Skeletal muscle tissue (tissue), 3 donors: ENCODE measurements at regions not wholly inside any gene's neighbourhood (a gene's known extent, or its start where the extent isn't known, plus 50 kb on each side); places are given as distances from the start of the nearest gene placed in this dataset.

Experiments
- H3K27ac ChIP-seq: one replicate; pipeline ENCODE4 v1.7.0; 2013; ENCODE audit warnings: mild to moderate bottlenecking, low read depth, low read length, inconsistent platforms
- H3K27me3 ChIP-seq, 3 donors: one replicate each; pipeline ENCODE4 v1.7.0; 2013; ENCODE audit warnings: low read length in 3 of 3; ENCODE audit not compliant: control insufficient read depth in 3 of 3, insufficient read depth in 3 of 3
- H3K36me3 ChIP-seq, 3 donors: one replicate each; pipeline ENCODE4 v1.7.0; 2013; ENCODE audit warnings: low read length in 3 of 3; ENCODE audit not compliant: control insufficient read depth in 3 of 3, insufficient read depth in 3 of 3
- H3K4me1 ChIP-seq, 3 donors: one replicate each; pipeline ENCODE4 v1.7.0; 2013; ENCODE audit warnings: low read length in 3 of 3, mild to moderate bottlenecking in 3 of 3; ENCODE audit not compliant: control insufficient read depth in 3 of 3, insufficient read depth in 3 of 3
- H3K4me3 ChIP-seq, 3 donors: one replicate each; pipeline ENCODE4 v1.7.0; 2013; ENCODE audit warnings: low read length in 3 of 3
- H3K9ac ChIP-seq, 3 donors: one replicate each; pipeline ENCODE4 v1.7.0; 2013; ENCODE audit warnings: low read length in 3 of 3, mild to moderate bottlenecking in 3 of 3, moderate library complexity in 2 of 3, low read depth in 1 of 3
- H3K9me3 ChIP-seq, 3 donors: one replicate each; pipeline ENCODE4 v1.7.0; 2013; ENCODE audit warnings: low read length in 3 of 3; ENCODE audit not compliant: control insufficient read depth in 3 of 3
- donor health status: Osteomylitis.

DNA sequence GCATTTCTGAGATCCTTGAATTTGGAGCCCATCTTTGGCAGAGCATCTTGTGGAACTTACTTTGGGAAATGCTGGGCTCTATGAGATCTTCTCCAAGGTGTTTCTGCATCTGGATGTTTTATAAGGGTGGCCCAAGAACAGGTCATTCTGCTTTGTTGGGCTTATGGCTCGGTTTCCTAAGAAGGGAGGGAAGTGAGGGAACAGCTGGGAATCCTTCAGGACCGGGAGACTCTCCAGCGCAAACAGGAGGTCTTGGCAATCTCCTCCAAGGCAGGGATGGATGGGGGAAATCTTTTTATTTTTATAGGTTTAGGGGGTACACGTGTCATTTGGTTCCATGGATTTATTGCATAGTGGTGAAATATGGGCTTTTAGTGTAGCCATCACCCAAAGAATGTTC is 54.7 kb downstream of the IRX3 start:
- Histone ChIP-seq H3K4me3 (no peak overlapping the region), H3K4me1 (no peaks in the 10 kb centered on the region), H3K9ac (no peak overlapping the region), H3K27me3 (peaks cover 0 to 3% (median 2%) of the 10 kb centered on the region in 3 donors), H3K27ac (no peak overlapping the region), H3K9me3 (peaks cover 2 to 6% (median 2%) of the 10 kb centered on the region in 3 donors), H3K36me3 (no peaks in the 10 kb centered on the region)

- Histone ChIP-seq H3K36me3 (no peaks in the 10 kb centered on the region), H3K9ac (no peak overlapping the region), H3K27me3 (peaks cover 0 to 3% (median 2%) of the 10 kb centered on the region in 3 donors), H3K4me1 (no peaks in the 10 kb centered on the region), H3K4me3 (no peak overlapping the region), H3K9me3 (peaks cover 2 to 6% (median 2%) of the 10 kb centered on the region in 3 donors), H3K27ac (no peak overlapping the region)
Measured at GRCh38 chr16:54231336-54231735, 55.3 kb downstream of the IRX3 start.

DNA sequence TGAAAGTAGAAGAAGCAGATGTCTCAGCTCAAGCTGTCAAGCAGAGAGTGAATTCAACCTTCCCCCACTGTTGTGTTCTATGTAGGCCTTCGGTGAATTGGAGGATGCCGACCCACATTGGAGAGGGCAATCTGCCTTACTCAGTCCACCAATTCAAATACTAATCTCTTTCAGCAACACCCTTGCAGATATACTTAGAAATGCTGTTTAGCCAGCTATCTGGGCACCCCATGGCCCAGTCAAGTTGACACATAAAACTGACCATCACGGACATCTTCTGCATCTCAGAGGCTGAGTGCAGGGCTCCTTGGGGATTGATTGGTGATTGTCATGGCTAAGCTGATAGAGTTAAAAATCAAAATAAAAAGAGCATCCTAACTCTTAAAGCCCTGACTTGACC is 58.3 kb downstream of the IRX3 start:
- peaks cover 0 to 2% (median 0%) of the 10 kb centered on the region in 3 donors for H3K27me3 ChIP-seq
- H3K9ac ChIP-seq, result no peak overlapping the region
- no peaks in the 10 kb centered on the region for H3K36me3 ChIP-seq
- no peak overlapping the region for H3K4me3 ChIP-seq
- H3K9me3 ChIP-seq, result peaks cover 2 to 6% (median 2%) of the 10 kb centered on the region in 3 donors
- no peaks in the 10 kb centered on the region for H3K4me1 ChIP-seq
- no peak overlapping the region for H3K27ac ChIP-seq

- H3K36me3 ChIP-seq, result no peaks in the 10 kb centered on the region
- no peaks in the 10 kb centered on the region for H3K4me1 ChIP-seq
- H3K9me3 ChIP-seq, result peaks cover 2 to 3% (median 2%) of the 10 kb centered on the region in 3 donors
- H3K9ac ChIP-seq, result no peak overlapping the region
- no peak overlapping the region for H3K27ac ChIP-seq
- H3K27me3 ChIP-seq, result no peaks in the 10 kb centered on the region
- H3K4me3 ChIP-seq, result no peak overlapping the region
Measured at GRCh38 chr16:54226296-54227010, 60.1 kb downstream of the IRX3 start.

DNA sequence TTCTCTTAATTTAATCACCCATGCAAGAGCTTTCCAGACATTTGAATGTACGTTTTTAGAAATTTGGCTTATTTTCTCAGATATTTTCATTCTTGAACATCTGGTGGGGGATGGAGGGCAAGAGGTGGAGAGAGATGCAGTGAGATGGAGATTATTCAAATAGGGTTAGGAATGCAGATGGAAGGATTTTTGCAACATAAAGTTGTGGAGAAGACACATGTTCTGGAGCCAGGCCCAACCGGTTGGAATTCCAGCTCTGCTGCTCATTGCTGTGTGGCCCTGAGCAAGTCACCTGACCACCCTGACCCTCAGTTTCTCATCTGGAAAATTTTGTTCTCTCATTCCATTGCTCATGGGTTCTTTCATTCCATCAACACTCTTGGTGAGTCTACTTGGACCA is 66.9 kb downstream of the IRX3 start:
- Histone ChIP-seq H3K4me3 (no peak overlapping the region), H3K27ac (no peak overlapping the region), H3K27me3 (peaks cover 0 to 8% (median 0%) of the 10 kb centered on the region in 3 donors), H3K9ac (no peak overlapping the region), H3K4me1 (peaks cover 0 to 3% (median 0%) of the 10 kb centered on the region in 3 donors), H3K36me3 (no peaks in the 10 kb centered on the region), H3K9me3 (no peaks in the 10 kb centered on the region)

- Histone ChIP-seq H3K27me3 (peaks cover 0 to 8% (median 4%) of the 10 kb centered on the region in 3 donors), H3K4me3 (no peak overlapping the region), H3K9ac (no peak overlapping the region), H3K9me3 (no peaks in the 10 kb centered on the region), H3K27ac (no peak overlapping the region), H3K36me3 (no peaks in the 10 kb centered on the region), H3K4me1 (peaks cover 3 to 8% (median 8%) of the 10 kb centered on the region in 3 donors)
Measured at GRCh38 chr16:54216688-54217087, 69.9 kb downstream of the IRX3 start.

DNA sequence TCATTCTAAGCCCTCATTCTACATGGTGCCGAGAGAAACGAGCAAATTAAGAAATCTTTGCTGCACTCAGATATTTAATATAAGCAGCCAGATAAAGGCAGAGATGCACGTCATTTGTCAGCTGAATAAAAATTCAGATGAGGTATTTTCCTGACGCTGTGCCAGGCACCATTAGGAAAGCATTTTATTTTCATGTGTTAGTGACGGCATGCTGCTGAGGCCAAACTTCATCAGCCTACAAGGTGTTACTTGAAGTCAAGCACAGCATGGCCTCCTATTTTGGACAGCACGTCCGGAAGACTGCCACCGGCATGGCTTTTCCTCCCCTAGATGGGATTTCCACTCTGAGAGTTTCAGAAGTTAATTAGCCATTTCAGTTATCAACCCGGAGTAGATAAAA is 70.3 kb downstream of the IRX3 start:
- Histone ChIP-seq H3K9ac (no peak overlapping the region), H3K9me3 (no peaks in the 10 kb centered on the region), H3K4me1 (peaks cover 3 to 8% (median 8%) of the 10 kb centered on the region in 3 donors), H3K27ac (no peak overlapping the region), H3K4me3 (no peak overlapping the region), H3K36me3 (no peaks in the 10 kb centered on the region), H3K27me3 (peaks cover 0 to 8% (median 4%) of the 10 kb centered on the region in 3 donors)

- Histone ChIP-seq H3K27ac (no peak overlapping the region), H3K4me3 (no peak overlapping the region), H3K36me3 (no peaks in the 10 kb centered on the region), H3K9me3 (no peaks in the 10 kb centered on the region), H3K27me3 (peaks cover 0 to 8% (median 4%) of the 10 kb centered on the region in 3 donors), H3K4me1 (peaks cover 3 to 8% (median 8%) of the 10 kb centered on the region in 3 donors), H3K9ac (no peak overlapping the region)
Measured at GRCh38 chr16:54215471-54215870, 71.1 kb downstream of the IRX3 start.

- no peaks in the 10 kb centered on the region for H3K36me3 ChIP-seq
- no peak overlapping the region for H3K27ac ChIP-seq
- no peak overlapping the region for H3K9ac ChIP-seq
- H3K27me3 ChIP-seq, result peaks cover 3 to 7% (median 4%) of the 10 kb centered on the region in 3 donors
- H3K9me3 ChIP-seq, result no peaks in the 10 kb centered on the region
- peaks cover 6 to 8% (median 8%) of the 10 kb centered on the region in 3 donors for H3K4me1 ChIP-seq
- H3K4me3 ChIP-seq, result peak overlapping the region in 2 of 3 donors; percentile 13 to 20
Measured at GRCh38 chr16:54213322-54213721, 73.3 kb downstream of the IRX3 start.

DNA sequence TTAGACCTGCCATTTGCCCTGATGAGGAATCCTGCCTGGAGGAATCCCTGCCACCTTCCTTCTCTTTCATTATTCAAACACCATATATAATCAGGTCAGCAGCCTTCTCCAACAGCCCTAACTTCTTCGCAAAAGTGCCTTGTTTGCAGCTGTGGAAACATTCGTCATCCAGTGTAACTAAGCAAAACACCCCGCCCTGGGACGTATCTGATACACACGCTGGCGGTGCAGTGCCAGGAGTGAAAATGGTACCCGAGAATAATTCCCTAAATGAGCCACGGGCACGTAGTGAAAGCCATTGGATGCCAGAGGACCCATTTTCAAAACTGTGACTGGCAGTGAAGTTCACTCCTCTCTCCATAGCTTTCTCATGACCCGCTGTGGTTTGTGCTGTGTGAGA is 73.7 kb downstream of the IRX3 start:
- no peak overlapping the region for H3K27ac ChIP-seq
- H3K36me3 ChIP-seq, result no peaks in the 10 kb centered on the region
- peak overlapping the region in 2 of 3 donors; percentile 13 to 20 for H3K4me3 ChIP-seq
- H3K27me3 ChIP-seq, result peaks cover 3 to 5% (median 4%) of the 10 kb centered on the region in 3 donors
- H3K9ac ChIP-seq, result no peak overlapping the region
- H3K9me3 ChIP-seq, result no peaks in the 10 kb centered on the region
- peaks cover 6 to 8% (median 8%) of the 10 kb centered on the region in 3 donors for H3K4me1 ChIP-seq
